NCI-H2081 treated with DMSO at 0.1 percent for 48 hours (cell line): ENCODE measurements at regions not wholly inside any gene's neighbourhood (a gene's known extent, or its start where the extent isn't known, plus 50 kb on each side); places are given as distances from the start of the nearest gene placed in this dataset.
"Not testable (repeated sequence)": the region's sequence is repeated elsewhere in the genome, so short reads cannot be mapped to it uniquely, and the experiment has no call there.

Experiments used
- DNase-seq: peaks from one replicate; lab custom pipeline; 2025; lab: John Stamatoyannopoulos, UW

GRCh38 chr12:105641749-105642148, 311.3 kb downstream of the C12orf75 start:
- DNase-seq: no peak

GRCh38 chr12:105644770-105645169, 314.3 kb downstream of the C12orf75 start:
- no peak for DNase-seq

DNA sequence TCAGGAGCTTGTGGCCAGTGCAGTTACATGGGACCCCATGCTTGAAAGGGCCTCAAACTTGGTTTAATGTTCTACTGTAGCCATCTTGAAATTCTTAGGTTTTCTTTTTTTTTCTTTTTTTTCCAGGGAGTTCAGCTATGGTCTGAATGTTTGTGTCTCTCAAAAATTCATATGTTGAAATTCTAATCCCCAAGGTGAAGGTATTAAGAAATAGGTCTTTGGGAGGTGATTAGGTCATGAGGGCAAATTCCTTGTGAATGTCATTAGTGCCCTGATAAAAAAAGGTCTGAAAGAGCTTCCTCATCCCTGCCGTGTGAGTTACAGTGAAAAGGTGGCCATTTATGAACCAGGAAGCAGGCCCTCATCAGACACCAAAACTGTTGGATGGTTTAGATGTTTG, 324.1 kb downstream of the C12orf75 start:
- DNase-seq: no peak

DNA sequence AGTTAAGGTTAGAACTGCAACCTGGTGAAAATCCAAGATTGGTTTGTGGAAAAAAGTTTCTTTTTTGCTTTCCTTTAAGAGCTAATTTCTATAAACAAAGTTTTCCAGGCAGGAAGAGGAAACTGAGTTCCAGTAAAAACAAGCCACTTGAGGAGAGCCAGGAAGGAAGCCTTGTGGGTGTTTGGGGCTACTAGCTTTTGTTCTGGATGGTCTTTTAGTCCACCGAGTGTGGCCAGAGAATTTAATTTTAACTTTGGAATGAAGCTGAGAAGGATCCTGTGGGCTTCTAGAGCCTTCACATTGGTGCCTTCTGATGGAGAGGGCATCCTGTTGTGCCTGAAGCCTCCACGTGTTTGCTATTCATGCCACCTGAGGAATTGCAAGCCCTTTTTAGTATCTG, 327.9 kb downstream of the C12orf75 start:
- DNase-seq: no peak

GRCh38 chr12:105659355-105660075, 329.0 kb downstream of the C12orf75 start:
- no peak for DNase-seq

GRCh38 chr12:105664765-105665164, 334.3 kb downstream of the C12orf75 start:
- DNase-seq: not testable (repeated sequence)

DNA sequence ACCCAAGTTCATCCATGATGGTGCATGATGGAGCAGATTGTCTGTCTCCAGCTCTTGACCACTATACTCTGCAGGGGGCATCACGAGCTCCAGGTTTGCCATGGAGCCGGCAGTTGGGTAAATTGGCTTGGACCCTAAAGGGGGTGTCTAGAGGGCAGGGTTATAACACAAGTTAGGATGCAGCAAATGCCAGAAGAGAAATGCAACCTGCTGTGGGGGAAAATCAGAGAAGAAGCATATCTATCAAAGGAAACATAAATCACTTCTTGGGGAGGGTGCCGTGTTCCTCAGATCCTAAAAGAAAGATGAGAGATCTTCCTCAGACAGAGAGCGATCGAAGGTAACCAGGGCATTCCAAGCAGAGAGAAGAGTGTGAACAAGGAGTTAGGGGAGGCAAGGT, 334.9 kb downstream of the C12orf75 start:
- no peak for DNase-seq

- DNase-seq: no peak
Observed at GRCh38 chr12:105667973-105668743, 337.7 kb downstream of the C12orf75 start.

GRCh38 chr12:105670672-105671071, 340.2 kb downstream of the C12orf75 start:
- DNase-seq: no peak

GRCh38 chr12:105671720-105672119, 341.2 kb downstream of the C12orf75 start:
- DNase-seq: no peak

- no peak for DNase-seq
Observed at GRCh38 chr12:105672121-105672975, 341.9 kb downstream of the C12orf75 start.

- no peak for DNase-seq
Observed at GRCh38 chr12:105674871-105675699, 344.6 kb downstream of the C12orf75 start.

- no peak for DNase-seq
Observed at GRCh38 chr12:105676694-105677093, 346.2 kb downstream of the C12orf75 start.

DNA sequence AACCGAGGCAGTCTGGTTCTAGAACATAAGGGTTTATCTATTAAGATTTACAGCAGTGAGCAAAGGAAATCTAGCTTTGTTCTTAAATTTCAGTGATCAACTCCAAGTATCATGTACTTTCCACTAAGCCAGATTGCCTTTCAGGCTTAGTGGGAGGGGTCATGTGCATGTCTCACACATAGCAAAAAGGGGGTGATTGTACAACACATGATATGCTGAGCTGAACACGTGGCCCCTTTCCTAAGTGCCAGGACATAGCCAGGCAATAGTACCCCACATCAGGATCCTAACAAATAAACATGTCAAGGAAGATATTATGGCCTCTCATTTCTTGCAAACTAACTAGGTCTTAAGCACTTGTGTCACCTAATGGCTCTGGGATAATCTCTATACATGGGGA, 347.2 kb downstream of the C12orf75 start:
- DNase-seq: no peak

- DNase-seq: no peak
Observed at GRCh38 chr12:105679982-105680381, 349.5 kb downstream of the C12orf75 start.

DNA sequence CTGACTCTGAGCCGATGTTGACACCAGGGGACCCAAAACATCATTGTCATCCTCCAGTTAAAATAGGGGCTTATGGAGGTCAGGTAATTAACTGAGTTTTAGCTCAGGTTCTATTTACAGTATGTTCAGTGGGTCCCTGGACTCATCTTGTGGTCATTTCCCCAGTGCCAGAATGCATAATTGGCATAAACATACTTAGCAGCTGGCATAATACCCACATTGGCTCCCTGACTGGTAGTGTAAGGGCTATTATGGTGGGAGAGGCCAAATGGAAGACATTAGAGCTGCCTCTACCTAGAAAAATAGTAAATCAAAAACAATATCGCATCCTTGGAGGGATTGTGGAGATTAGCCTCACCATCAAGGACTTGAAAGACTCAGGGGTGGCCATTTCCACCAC, 350.9 kb downstream of the C12orf75 start:
- DNase-seq: no peak

- not testable (repeated sequence) for DNase-seq
Observed at GRCh38 chr12:105682821-105683220, 352.3 kb downstream of the C12orf75 start.

DNA sequence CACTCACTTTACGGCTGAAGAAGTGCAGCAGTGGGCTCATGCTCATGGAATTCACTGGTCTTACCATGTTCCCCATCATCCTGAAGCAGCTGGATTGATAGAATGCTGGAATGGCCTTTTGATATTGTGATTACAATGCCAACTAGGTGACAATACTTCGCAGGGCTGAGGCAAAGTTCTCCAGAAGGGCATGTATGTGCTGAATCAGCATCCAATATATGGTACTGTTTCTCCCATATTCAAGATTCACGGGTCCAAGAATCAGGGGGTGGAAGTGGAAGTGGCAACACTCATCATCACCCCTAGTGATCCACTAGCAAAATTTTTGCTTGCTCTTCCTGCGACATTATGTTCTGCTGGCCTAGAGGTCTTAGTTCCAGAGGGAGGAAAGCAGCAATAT, 353.3 kb downstream of the C12orf75 start:
- not testable (repeated sequence) for DNase-seq

DNA sequence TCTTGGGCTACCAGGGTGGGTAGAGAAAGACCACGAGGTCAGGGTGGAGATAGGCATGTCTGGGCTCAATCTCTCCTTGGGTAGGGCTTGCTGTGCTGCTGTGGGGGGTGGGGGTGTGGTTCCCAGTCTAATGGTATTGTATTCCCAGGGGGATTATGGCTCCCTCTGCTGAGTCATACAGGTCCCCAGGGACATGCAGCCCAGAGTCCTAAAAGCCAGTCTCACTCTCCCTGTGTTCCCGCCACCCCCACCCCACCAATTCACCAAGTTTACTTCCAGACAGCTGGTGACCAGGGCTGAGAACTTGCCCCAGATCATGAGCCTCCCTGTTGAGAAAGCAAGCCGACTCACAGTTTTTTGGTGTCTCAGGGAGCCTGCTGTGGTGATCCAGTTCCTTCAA, 367.6 kb downstream of the C12orf75 start:
- no peak for DNase-seq

DNA sequence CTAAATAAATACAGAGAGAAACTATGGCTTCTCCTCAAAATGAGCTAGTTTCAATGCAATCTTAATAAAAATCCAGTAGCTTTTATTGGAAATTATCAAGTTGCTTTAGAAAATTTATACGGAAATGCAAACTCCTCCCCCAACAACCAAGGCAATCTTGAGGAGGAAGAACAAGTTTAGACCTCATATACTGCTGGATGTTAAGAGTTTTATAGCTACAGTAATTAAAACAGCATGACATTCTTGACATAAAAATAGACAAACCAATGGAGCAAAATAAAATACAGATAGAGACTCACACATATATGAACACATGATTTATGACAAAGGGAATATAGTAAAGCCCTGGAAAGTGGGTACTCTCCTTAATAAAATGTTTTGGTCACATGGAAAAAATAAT, 368.7 kb downstream of the C12orf75 start:
- no peak for DNase-seq

DNA sequence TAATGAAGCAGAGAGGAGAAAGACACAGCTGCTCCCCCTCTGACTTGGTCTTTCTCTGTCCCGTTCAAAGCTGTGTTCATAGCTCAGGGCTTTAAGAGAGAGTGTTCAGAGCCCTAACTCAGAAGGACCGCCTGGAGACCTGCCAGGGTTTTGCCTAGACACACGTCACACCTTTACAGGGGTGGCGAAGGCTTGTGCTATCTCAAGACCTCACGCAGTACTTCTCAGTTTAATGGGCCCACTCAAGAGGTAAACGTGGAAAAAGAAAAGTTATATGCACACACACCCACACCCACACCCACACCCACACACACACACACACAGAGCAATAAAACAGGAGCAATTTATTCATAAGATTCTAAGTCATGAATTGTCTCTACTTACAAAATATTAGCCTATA, 374.3 kb downstream of the C12orf75 start:
- DNase-seq: no peak

GRCh38 chr12:105705235-105705634, 374.7 kb downstream of the C12orf75 start:
- no peak for DNase-seq
